K562 (cell line): ENCODE measurements at regions not wholly inside any gene's neighbourhood (a gene's known extent, or its start where the extent isn't known, plus 50 kb on each side); places are given as distances from the start of the nearest gene placed in this dataset.

Experiments
- ATAC-seq: fragments of 200-7000 bp; cut with Tn5 transposase; 3 replicates; pipeline ENCODE4 v1.9.1; 2020; ENCODE audit warnings: moderate library complexity
- BruUV-seq: library from RNA; stranded (reverse); fragments of 400-500 nt; replicated peaks from 2 replicates; lab custom pipeline; 2021; lab: Mats Ljungman, UMichigan
- CTCF ChIA-PET: fragments of 300-600 bp; formaldehyde crosslinking; extraction: SDS; loops from one replicate; lab custom pipeline; 2021; ENCODE audit warnings: low intra/inter-chr PET ratio; lab: Yijun Ruan, JAX
- POLR2A ChIA-PET: fragments of 300-600, 350-650 bp; sonication (Branson Sonifier 250); formaldehyde crosslinking; extraction: SDS; loops from one replicate; lab custom pipeline; 2021; ENCODE audit warnings: antibody characterized with exemption, inconsistent platforms; lab: Yijun Ruan, JAX
- DNase-seq, 4 experiments: peaks; one replicate each; pipeline versions ENCODE4 v3.0.0 to v3.0.0-alpha.2; 2011 to 2018; ENCODE audit warnings: low spot score in 3 of 4, mixed read lengths in 3 of 4; ENCODE audit errors: extremely low read depth in 1 of 4
- FAIRE-seq: peaks from 2 replicates; lab custom pipeline; 2011; peaks lifted over from hg19 to GRCh38; lab: Jason Lieb, UNC
- H2AFZ ChIP-seq: 2 replicates; pipeline ENCODE4 v1.6.0; 2011; ENCODE audit warnings: low read depth, low read length, control low read depth, inconsistent platforms
- H3K27ac ChIP-seq: fragments of 200-600 bp; 3 replicates; pipeline ENCODE4 v1.8.0; 2011; ENCODE audit warnings: low read depth, mild to moderate bottlenecking, control low read depth, inconsistent platforms, low read length, moderate library complexity, mixed read lengths; ENCODE audit errors: extremely low read depth
- H3K27me3 ChIP-seq, 2 experiments: fragments of 300-600 bp in 1 of 2; 2 replicates in 1 of 2; 3 replicates in 1 of 2; pipeline versions ENCODE4 v1.6.0 to v1.8.0; 2011; ENCODE audit warnings: inconsistent platforms in 2 of 2, low read length in 2 of 2, mild to moderate bottlenecking in 1 of 2, mixed read lengths in 1 of 2, moderate library complexity in 1 of 2; ENCODE audit not compliant: control insufficient read depth in 2 of 2, insufficient read depth in 2 of 2
- H3K36me3 ChIP-seq: fragments of 300-600 bp; 3 replicates; pipeline ENCODE4 v1.8.0; 2011; ENCODE audit warnings: mild to moderate bottlenecking, low read length, inconsistent platforms; ENCODE audit not compliant: control insufficient read depth, insufficient read depth
- H3K4me1 ChIP-seq, 2 experiments: fragments of 200-600 bp in 1 of 2; replicated peaks in 1 of 2; 2 replicates in 1 of 2; 3 replicates in 1 of 2; pipeline versions ENCODE4 v1.5.1 to v1.8.0; 2011; ENCODE audit warnings: inconsistent platforms in 2 of 2, low read length in 2 of 2, mild to moderate bottlenecking in 1 of 2, mixed read lengths in 1 of 2, moderate library complexity in 1 of 2; ENCODE audit not compliant: control insufficient read depth in 2 of 2, insufficient read depth in 2 of 2
- H3K4me2 ChIP-seq: 2 replicates; pipeline ENCODE4 v1.6.1; 2011; ENCODE audit warnings: low read length, control low read depth, inconsistent platforms, mixed read lengths; ENCODE audit not compliant: insufficient read depth
- H3K4me3 ChIP-seq: fragments of 200-600 bp; sonication (generic), shearing (Covaris generic); 2 replicates; pipeline ENCODE4 v1.5.1; 2016; ENCODE audit warnings: control low read depth, inconsistent platforms
- H3K79me2 ChIP-seq: fragments of 200-600 bp; 3 replicates; pipeline ENCODE4 v1.8.0; 2011; ENCODE audit warnings: low read length, inconsistent platforms; ENCODE audit not compliant: control insufficient read depth, insufficient read depth
- H3K9ac ChIP-seq, 2 experiments: 2 replicates each; pipeline versions ENCODE4 v1.6.0 to v1.6.1; 2011; ENCODE audit warnings: low read depth in 2 of 2, low read length in 2 of 2, control low read depth in 1 of 2, inconsistent platforms in 1 of 2, mild to moderate bottlenecking in 1 of 2, mixed read lengths in 1 of 2; ENCODE audit not compliant: insufficient read depth in 1 of 2
- H3K9me1 ChIP-seq: one replicate; pipeline ENCODE4 v1.6.0; 2011; ENCODE audit warnings: inconsistent platforms, mild to moderate bottlenecking, low read length, moderate library complexity; ENCODE audit not compliant: control insufficient read depth, insufficient read depth
- H3K9me3 ChIP-seq: replicated peaks from 2 replicates; pipeline ENCODE4 v1.5.1; 2011; ENCODE audit warnings: low read depth, low read length, inconsistent platforms; ENCODE audit not compliant: control insufficient read depth, insufficient read depth
- H4K20me1 ChIP-seq: replicated peaks from 2 replicates; pipeline ENCODE4 v1.6.1; 2011; ENCODE audit warnings: low read length, inconsistent platforms, mixed read lengths; ENCODE audit not compliant: control insufficient read depth, insufficient read depth
- HNRNPL ChIP-seq: fragments of 200-400 bp; formaldehyde crosslinking; IDR thresholded peaks from 2 replicates; pipeline ENCODE4 v1.6.1; 2017; ENCODE audit warnings: low read depth, mild to moderate bottlenecking, low read length
- NCOA4 ChIP-seq: fragments of 450-650 bp; IDR thresholded peaks from 2 replicates; pipeline ENCODE4 v1.6.1; 2018; ENCODE audit warnings: mild to moderate bottlenecking; ENCODE audit not compliant: partially characterized antibody
- SNRNP70 ChIP-seq: fragments of 200-400 bp; formaldehyde crosslinking; optimal IDR thresholded peaks from 2 replicates; pipeline ENCODE3; 2017; ENCODE audit warnings: low read depth, low read length
- TOE1 ChIP-seq, 2 experiments: fragments of 450-650 bp in 1 of 2; sonication (generic) in 1 of 2; formaldehyde crosslinking in 1 of 2; IDR thresholded peaks; 2 replicates each; pipeline versions ENCODE4 v1.7.1 to v1.8.0; 2016 to 2022; ENCODE audit warnings: borderline replicate concordance in 2 of 2, mild to moderate bottlenecking in 2 of 2, antibody characterized with exemption in 1 of 2, inconsistent platforms in 1 of 2, low read depth in 1 of 2, missing genetic modification reagents in 1 of 2, moderate library complexity in 1 of 2
- ZNF507 ChIP-seq: conservative IDR thresholded peaks from 2 replicates; pipeline ENCODE4 v1.6.1; 2017; ENCODE audit warnings: missing genetic modification characterization, missing compliant biosample characterization
- WGBS: fragments of 100-300 bp; shearing (Covaris generic); methylation state at CpG from one replicate; pipeline ENCODE4 v1.1.6; 2016; ENCODE audit warnings: low coverage, mixed read lengths; ENCODE audit not compliant: insufficient coverage; ENCODE audit errors: missing lambda C conversion rate; 5-methylcytosine and 5-hydroxymethylcytosine counted together
- in situ Hi-C: fragments of 300-500 bp; cut with MboI; formaldehyde crosslinking; loops from 4 replicates; pipeline ENCODE4 v1.15.0; 2018; ENCODE audit warnings: inconsistent platforms, mixed read lengths
- intact Hi-C: fragments of 100-400 bp; cut with micrococcal nuclease; formaldehyde crosslinking; loops from 2 replicates; pipeline ENCODE4 v1.14.2; 2022
- TF ChIP-seq, protein P1 (sequence below): fragments of 150-350 bp; conservative IDR thresholded peaks from 2 replicates; pipeline ENCODE4 v1.6.1; 2014; ENCODE audit warnings: low read length
- TF ChIP-seq, protein P2 (sequence below): fragments of 200-600 bp; sonication (generic); IDR thresholded peaks from one replicate; pipeline ENCODE4 v1.6.1; 2012; ENCODE audit warnings: mild to moderate bottlenecking, low read depth, low read length, inconsistent platforms

DNA sequence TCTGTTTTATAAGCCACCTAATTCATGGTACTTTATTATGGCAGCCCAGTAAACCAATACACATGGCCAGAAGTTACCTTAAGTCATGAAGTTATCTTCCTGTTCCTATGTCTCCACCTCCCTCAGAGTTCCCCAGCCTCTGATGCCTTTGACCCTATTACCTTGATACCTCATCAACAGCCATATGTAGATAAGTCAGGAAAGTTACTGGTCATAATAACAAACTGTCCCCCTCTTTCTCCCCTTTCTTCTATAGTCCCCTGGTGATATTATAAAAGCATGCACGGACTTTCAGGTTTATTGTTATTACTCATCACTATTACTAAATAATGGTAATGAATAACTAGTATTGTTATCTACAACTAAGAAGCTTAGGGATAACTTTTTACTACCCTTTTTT lies 168.9 kb upstream of the FER start (continued):
- TF ChIP-seq, protein P1, sequence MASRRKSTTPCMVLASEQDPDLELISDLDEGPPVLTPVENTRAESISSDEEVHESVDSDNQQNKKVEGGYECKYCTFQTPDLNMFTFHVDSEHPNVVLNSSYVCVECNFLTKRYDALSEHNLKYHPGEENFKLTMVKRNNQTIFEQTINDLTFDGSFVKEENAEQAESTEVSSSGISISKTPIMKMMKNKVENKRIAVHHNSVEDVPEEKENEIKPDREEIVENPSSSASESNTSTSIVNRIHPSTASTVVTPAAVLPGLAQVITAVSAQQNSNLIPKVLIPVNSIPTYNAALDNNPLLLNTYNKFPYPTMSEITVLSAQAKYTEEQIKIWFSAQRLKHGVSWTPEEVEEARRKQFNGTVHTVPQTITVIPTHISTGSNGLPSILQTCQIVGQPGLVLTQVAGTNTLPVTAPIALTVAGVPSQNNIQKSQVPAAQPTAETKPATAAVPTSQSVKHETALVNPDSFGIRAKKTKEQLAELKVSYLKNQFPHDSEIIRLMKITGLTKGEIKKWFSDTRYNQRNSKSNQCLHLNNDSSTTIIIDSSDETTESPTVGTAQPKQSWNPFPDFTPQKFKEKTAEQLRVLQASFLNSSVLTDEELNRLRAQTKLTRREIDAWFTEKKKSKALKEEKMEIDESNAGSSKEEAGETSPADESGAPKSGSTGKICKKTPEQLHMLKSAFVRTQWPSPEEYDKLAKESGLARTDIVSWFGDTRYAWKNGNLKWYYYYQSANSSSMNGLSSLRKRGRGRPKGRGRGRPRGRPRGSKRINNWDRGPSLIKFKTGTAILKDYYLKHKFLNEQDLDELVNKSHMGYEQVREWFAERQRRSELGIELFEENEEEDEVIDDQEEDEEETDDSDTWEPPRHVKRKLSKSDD = no peak

DNA sequence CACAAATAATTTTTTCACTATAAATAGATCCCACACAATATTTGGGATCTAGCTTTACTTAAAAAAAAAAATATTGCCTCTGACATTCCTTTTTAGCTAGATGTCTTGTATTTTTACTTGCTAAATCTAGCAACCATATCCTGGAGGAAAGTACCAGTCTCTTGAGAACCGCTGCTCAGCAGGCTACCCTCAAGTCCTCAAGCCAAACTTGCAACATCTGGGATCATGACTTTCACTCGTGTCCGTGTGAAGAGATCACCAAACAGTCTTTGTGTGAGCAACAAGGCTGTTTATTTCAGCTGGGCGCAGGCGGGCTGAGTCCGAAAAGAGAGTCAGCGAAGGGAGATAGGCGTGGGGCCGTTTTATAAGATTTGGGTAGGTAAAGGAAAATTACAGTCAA lies 180.3 kb upstream of the FER start:
- BruUV-seq = no TSS peak
- Histone ChIP-seq H3K4me1 (no peaks in the 10 kb centered on the region; a peak in 1 of 5 replicates), H3K9ac (no peak overlapping the region), H3K27me3 (no peaks in the 10 kb centered on the region; a peak in 1 of 5 replicates), H3K79me2 (no peaks in the 10 kb centered on the region), H3K9me1 (no peaks in the 10 kb centered on the region), H2AFZ (peak overlapping the region; percentile 45; the same call in 1 of the 2 replicates), H4K20me1 (no peaks in the 10 kb centered on the region), H3K4me3 (no peak overlapping the region), H3K27ac (no peak overlapping the region), H3K4me2 (no peak overlapping the region), H3K9me3 (no peaks in the 10 kb centered on the region), H3K36me3 (no peaks in the 10 kb centered on the region)
- 11% methylated on average over 9 of the region's 9 CpGs for WGBS
- CTCF ChIA-PET = no interaction called here
- FAIRE-seq (no peak), DNase-seq (no peak), ATAC-seq (no peak)
- POLR2A ChIA-PET = no interaction called here
- in situ Hi-C loops = no loop called here
- intact Hi-C loops = no loop called here
- TF ChIP-seq HNRNPL = no peak
- no peak for TF ChIP-seq NCOA4
- TF ChIP-seq TOE1 (IDR thresholded peaks at IDR 0.05; ENCODE audit: borderline replicate concordance) = no peak
- no peak for TF ChIP-seq TOE1 (CRISPR knock-in tag; IDR thresholded peaks at IDR 0.05; ENCODE audit: borderline replicate concordance, low read depth)
- no peak for TF ChIP-seq ZNF507 (tag)
- TF ChIP-seq SNRNP70 = no peak
- TF ChIP-seq, protein P2, sequence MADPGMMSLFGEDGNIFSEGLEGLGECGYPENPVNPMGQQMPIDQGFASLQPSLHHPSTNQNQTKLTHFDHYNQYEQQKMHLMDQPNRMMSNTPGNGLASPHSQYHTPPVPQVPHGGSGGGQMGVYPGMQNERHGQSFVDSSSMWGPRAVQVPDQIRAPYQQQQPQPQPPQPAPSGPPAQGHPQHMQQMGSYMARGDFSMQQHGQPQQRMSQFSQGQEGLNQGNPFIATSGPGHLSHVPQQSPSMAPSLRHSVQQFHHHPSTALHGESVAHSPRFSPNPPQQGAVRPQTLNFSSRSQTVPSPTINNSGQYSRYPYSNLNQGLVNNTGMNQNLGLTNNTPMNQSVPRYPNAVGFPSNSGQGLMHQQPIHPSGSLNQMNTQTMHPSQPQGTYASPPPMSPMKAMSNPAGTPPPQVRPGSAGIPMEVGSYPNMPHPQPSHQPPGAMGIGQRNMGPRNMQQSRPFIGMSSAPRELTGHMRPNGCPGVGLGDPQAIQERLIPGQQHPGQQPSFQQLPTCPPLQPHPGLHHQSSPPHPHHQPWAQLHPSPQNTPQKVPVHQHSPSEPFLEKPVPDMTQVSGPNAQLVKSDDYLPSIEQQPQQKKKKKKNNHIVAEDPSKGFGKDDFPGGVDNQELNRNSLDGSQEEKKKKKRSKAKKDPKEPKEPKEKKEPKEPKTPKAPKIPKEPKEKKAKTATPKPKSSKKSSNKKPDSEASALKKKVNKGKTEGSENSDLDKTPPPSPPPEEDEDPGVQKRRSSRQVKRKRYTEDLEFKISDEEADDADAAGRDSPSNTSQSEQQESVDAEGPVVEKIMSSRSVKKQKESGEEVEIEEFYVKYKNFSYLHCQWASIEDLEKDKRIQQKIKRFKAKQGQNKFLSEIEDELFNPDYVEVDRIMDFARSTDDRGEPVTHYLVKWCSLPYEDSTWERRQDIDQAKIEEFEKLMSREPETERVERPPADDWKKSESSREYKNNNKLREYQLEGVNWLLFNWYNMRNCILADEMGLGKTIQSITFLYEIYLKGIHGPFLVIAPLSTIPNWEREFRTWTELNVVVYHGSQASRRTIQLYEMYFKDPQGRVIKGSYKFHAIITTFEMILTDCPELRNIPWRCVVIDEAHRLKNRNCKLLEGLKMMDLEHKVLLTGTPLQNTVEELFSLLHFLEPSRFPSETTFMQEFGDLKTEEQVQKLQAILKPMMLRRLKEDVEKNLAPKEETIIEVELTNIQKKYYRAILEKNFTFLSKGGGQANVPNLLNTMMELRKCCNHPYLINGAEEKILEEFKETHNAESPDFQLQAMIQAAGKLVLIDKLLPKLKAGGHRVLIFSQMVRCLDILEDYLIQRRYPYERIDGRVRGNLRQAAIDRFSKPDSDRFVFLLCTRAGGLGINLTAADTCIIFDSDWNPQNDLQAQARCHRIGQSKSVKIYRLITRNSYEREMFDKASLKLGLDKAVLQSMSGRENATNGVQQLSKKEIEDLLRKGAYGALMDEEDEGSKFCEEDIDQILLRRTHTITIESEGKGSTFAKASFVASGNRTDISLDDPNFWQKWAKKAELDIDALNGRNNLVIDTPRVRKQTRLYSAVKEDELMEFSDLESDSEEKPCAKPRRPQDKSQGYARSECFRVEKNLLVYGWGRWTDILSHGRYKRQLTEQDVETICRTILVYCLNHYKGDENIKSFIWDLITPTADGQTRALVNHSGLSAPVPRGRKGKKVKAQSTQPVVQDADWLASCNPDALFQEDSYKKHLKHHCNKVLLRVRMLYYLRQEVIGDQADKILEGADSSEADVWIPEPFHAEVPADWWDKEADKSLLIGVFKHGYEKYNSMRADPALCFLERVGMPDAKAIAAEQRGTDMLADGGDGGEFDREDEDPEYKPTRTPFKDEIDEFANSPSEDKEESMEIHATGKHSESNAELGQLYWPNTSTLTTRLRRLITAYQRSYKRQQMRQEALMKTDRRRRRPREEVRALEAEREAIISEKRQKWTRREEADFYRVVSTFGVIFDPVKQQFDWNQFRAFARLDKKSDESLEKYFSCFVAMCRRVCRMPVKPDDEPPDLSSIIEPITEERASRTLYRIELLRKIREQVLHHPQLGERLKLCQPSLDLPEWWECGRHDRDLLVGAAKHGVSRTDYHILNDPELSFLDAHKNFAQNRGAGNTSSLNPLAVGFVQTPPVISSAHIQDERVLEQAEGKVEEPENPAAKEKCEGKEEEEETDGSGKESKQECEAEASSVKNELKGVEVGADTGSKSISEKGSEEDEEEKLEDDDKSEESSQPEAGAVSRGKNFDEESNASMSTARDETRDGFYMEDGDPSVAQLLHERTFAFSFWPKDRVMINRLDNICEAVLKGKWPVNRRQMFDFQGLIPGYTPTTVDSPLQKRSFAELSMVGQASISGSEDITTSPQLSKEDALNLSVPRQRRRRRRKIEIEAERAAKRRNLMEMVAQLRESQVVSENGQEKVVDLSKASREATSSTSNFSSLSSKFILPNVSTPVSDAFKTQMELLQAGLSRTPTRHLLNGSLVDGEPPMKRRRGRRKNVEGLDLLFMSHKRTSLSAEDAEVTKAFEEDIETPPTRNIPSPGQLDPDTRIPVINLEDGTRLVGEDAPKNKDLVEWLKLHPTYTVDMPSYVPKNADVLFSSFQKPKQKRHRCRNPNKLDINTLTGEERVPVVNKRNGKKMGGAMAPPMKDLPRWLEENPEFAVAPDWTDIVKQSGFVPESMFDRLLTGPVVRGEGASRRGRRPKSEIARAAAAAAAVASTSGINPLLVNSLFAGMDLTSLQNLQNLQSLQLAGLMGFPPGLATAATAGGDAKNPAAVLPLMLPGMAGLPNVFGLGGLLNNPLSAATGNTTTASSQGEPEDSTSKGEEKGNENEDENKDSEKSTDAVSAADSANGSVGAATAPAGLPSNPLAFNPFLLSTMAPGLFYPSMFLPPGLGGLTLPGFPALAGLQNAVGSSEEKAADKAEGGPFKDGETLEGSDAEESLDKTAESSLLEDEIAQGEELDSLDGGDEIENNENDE = no peak
